Posterior cingulate gyrus (tissue), 11 donors: ENCODE measurements at regions not wholly inside any gene's neighbourhood (a gene's known extent, or its start where the extent isn't known, plus 50 kb on each side); places are given as distances from the start of the nearest gene placed in this dataset.

Source experiments
- DNase-seq, 10 donors: peaks; one replicate each; pipeline versions ENCODE4 v3.0.0 to v3.0.0-alpha.2; 2020 to 2021; ENCODE audit warnings: mixed read lengths in 3 of 10
- intact Hi-C: fragments of 100-400 bp; cut with DNase I; formaldehyde crosslinking; loops from one replicate; pipeline ENCODE4 v1.15.1; 2023

GRCh38 chr5:5719292-5719691 lies 296.8 kb downstream of the ICE1 start:
- no peak for DNase-seq

GRCh38 chr5:5716665-5717064 lies 294.2 kb downstream of the ICE1 start:
- DNase-seq = no peak
- intact Hi-C loops = no loop called here

More at GRCh38 chr5:5719292-5719691, 296.8 kb downstream of the ICE1 start:
- intact Hi-C loops = no loop called here

- DNase-seq = no peak
- intact Hi-C loops = no loop called here
Measured at GRCh38 chr5:5711592-5711991, 289.1 kb downstream of the ICE1 start.

- intact Hi-C loops = no loop called here
- no peak for DNase-seq
Measured at GRCh38 chr5:5711112-5711511, 288.6 kb downstream of the ICE1 start.

GRCh38 chr5:5710471-5710870 lies 288.0 kb downstream of the ICE1 start:
- intact Hi-C loops = no loop called here
- DNase-seq = no peak

- intact Hi-C loops = no loop called here
- no peak for DNase-seq
Measured at GRCh38 chr5:5708367-5708919, 286.0 kb downstream of the ICE1 start.

GRCh38 chr5:5705010-5705409 lies 282.5 kb downstream of the ICE1 start:
- intact Hi-C loops = no loop called here
- no peak for DNase-seq

- no peak for DNase-seq
- intact Hi-C loops = no loop called here
Measured at GRCh38 chr5:5704352-5704751, 281.9 kb downstream of the ICE1 start.

- DNase-seq = no peak
- intact Hi-C loops = no loop called here
Measured at GRCh38 chr5:5702934-5703333, 280.5 kb downstream of the ICE1 start.

- no peak for DNase-seq
- intact Hi-C loops = no loop called here
Measured at GRCh38 chr5:5700549-5700948, 278.1 kb downstream of the ICE1 start.

GRCh38 chr5:5699062-5699461 lies 276.6 kb downstream of the ICE1 start:
- intact Hi-C loops = no loop called here
- DNase-seq = no peak

GRCh38 chr5:5695266-5695665 lies 272.8 kb downstream of the ICE1 start:
- no peak for DNase-seq

GRCh38 chr5:5688925-5689310 lies 266.4 kb downstream of the ICE1 start:
- no peak for DNase-seq
- intact Hi-C loops = no loop called here

More at GRCh38 chr5:5695266-5695665, 272.8 kb downstream of the ICE1 start:
- intact Hi-C loops = no loop called here

- intact Hi-C loops = no loop called here
- no peak for DNase-seq
Measured at GRCh38 chr5:5688194-5688924, 265.9 kb downstream of the ICE1 start.

- intact Hi-C loops = no loop called here
- DNase-seq = no peak
Measured at GRCh38 chr5:5687113-5687512, 264.6 kb downstream of the ICE1 start.

GRCh38 chr5:5686356-5686755 lies 263.9 kb downstream of the ICE1 start:
- no peak for DNase-seq
- intact Hi-C loops = no loop called here

- intact Hi-C loops = no loop called here
Measured at GRCh38 chr5:5685737-5686136, 263.3 kb downstream of the ICE1 start.

GRCh38 chr5:5683174-5683573 lies 260.7 kb downstream of the ICE1 start:
- DNase-seq = no peak
- intact Hi-C loops = no loop called here

More at GRCh38 chr5:5685737-5686136, 263.3 kb downstream of the ICE1 start:
- no peak for DNase-seq

- intact Hi-C loops = no loop called here
- no peak for DNase-seq
Measured at GRCh38 chr5:5678909-5679308, 256.4 kb downstream of the ICE1 start.

GRCh38 chr5:5677738-5678137 lies 255.3 kb downstream of the ICE1 start:
- DNase-seq = no peak
- intact Hi-C loops = no loop called here

GRCh38 chr5:5676218-5676617 lies 253.7 kb downstream of the ICE1 start:
- DNase-seq = no peak
- intact Hi-C loops = no loop called here

- intact Hi-C loops = no loop called here
- DNase-seq = no peak
Measured at GRCh38 chr5:5675511-5675910, 253.0 kb downstream of the ICE1 start.

GRCh38 chr5:5671823-5672222 lies 249.3 kb downstream of the ICE1 start:
- intact Hi-C loops = no loop called here
- DNase-seq = no peak
